Thoracic aorta (tissue), 2 donors: ENCODE measurements at regions not wholly inside any gene's neighbourhood (a gene's known extent, or its start where the extent isn't known, plus 50 kb on each side); places are given as distances from the start of the nearest gene placed in this dataset.

Source experiments
- ATAC-seq: fragments of 150-250 bp; one replicate; pipeline ENCODE4 v1.8.0; 2017; ENCODE audit warnings: low read depth; ENCODE audit not compliant: insufficient number of reproducible peaks, low FRiP score
- DNase-seq: peaks from one replicate; pipeline ENCODE4 v3.0.0-alpha.2; 2020; ENCODE audit warnings: low spot score
- H3K27ac ChIP-seq, 2 donors: fragments of 200-600 bp; sonication (generic); 1 replicate in 1 of 2; 2 replicates in 1 of 2; pipeline ENCODE4 v1.5.1; 2016; ENCODE audit warnings: mild to moderate bottlenecking in 2 of 2, moderate library complexity in 2 of 2
- H3K27me3 ChIP-seq: fragments of 200-600 bp; sonication (generic); replicated peaks from 2 replicates; pipeline ENCODE4 v1.6.0; 2016; ENCODE audit warnings: mild to moderate bottlenecking; ENCODE audit not compliant: insufficient read depth
- H3K36me3 ChIP-seq: fragments of 200-600 bp; sonication (generic); one replicate; pipeline ENCODE4 v1.5.1; 2016
- H3K4me1 ChIP-seq, 2 donors: fragments of 200-600 bp; sonication (generic); 1 replicate in 1 of 2; 2 replicates in 1 of 2; pipeline versions ENCODE4 v1.5.1 to v1.6.0; 2016; ENCODE audit warnings: low read depth in 2 of 2, mild to moderate bottlenecking in 1 of 2; ENCODE audit not compliant: control insufficient read depth in 1 of 2
- H3K4me3 ChIP-seq: fragments of 200-600 bp; sonication (generic); 2 replicates; pipeline ENCODE4 v1.5.1; 2016; ENCODE audit warnings: mild to moderate bottlenecking
- H3K9me3 ChIP-seq: fragments of 200-600 bp; sonication (generic); 2 replicates; pipeline ENCODE4 v1.5.1; 2016
- TF ChIP-seq, protein P1 (sequence below): fragments of 200-600 bp; sonication (generic); IDR thresholded peaks from one replicate; pipeline ENCODE4 v1.5.1; 2019; ENCODE audit warnings: antibody characterized with exemption

- Histone ChIP-seq H3K4me3 (no peak overlapping the region), H3K4me1 (no peaks in the 10 kb centered on the region), H3K9me3 (no peaks in the 10 kb centered on the region), H3K27me3 (no peaks in the 10 kb centered on the region), H3K27ac (no peak overlapping the region), H3K36me3 (no peaks in the 10 kb centered on the region)
- TF ChIP-seq, protein P1, sequence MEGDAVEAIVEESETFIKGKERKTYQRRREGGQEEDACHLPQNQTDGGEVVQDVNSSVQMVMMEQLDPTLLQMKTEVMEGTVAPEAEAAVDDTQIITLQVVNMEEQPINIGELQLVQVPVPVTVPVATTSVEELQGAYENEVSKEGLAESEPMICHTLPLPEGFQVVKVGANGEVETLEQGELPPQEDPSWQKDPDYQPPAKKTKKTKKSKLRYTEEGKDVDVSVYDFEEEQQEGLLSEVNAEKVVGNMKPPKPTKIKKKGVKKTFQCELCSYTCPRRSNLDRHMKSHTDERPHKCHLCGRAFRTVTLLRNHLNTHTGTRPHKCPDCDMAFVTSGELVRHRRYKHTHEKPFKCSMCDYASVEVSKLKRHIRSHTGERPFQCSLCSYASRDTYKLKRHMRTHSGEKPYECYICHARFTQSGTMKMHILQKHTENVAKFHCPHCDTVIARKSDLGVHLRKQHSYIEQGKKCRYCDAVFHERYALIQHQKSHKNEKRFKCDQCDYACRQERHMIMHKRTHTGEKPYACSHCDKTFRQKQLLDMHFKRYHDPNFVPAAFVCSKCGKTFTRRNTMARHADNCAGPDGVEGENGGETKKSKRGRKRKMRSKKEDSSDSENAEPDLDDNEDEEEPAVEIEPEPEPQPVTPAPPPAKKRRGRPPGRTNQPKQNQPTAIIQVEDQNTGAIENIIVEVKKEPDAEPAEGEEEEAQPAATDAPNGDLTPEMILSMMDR, result no peak
- DNase-seq, result no peak
- ATAC-seq, result no peak
Observed at GRCh38 chr4:64216741-64217140, 192.5 kb downstream of the TECRL start.

DNA sequence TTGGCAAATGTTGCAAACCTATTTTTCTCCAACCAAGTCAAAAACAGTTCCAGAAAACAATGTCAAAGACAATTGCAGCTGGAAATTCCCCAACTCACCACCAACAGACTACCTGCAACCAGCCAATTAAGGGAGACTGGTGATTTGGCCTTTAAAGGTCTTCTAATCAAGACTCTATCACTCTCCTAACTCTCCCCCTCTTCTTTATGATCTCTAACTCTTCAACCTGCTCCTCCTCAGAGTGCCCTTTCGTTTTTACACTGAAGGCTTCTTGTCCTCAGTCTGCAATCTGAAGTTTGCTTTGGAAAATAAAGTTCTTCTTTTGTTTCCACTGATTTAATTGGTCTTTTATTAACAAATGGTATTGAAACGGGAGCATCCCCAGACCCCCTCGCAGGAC, 203.9 kb downstream of the TECRL start:
- Histone ChIP-seq H3K36me3 (no peaks in the 10 kb centered on the region), H3K27me3 (no peaks in the 10 kb centered on the region), H3K4me1 (no peaks in the 10 kb centered on the region), H3K4me3 (no peak overlapping the region), H3K9me3 (no peaks in the 10 kb centered on the region), H3K27ac (no peak overlapping the region)
- ATAC-seq, result no peak
- DNase-seq, result no peak
- TF ChIP-seq, protein P1, result no peak

GRCh38 chr4:64200001-64200555, 209.2 kb downstream of the TECRL start:
- TF ChIP-seq, protein P1, result no peak
- Histone ChIP-seq H3K36me3 (no peaks in the 10 kb centered on the region), H3K4me1 (no peaks in the 10 kb centered on the region), H3K27ac (no peak overlapping the region), H3K27me3 (no peaks in the 10 kb centered on the region), H3K4me3 (no peak overlapping the region), H3K9me3 (no peaks in the 10 kb centered on the region)
- DNase-seq (no peak), ATAC-seq (no peak)

DNA sequence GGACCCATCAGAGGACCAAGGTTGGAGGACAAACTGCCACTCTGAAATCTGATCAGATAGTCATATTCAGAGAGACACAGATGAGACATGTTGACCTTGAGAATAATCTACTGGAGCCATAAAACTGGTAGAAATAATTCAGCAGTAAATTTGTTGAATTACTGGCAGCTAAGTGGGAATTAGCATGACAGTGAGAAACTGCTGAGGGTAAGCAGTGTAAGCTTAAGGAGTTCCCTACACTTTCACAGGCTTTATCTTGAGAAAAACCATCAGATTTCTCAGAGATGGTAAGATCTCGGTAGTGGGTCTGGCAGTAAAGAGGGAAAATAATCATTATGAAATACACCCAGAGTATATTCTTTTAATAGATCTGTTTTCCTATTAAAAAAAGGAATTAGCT, 213.7 kb downstream of the TECRL start:
- TF ChIP-seq, protein P1, result no peak
- no peaks in the 10 kb centered on the region for H3K9me3 ChIP-seq
- H3K4me1 ChIP-seq, result no peaks in the 10 kb centered on the region
- ATAC-seq (no peak), DNase-seq (no peak)
- H3K4me3 ChIP-seq, result no peak overlapping the region
- H3K27ac ChIP-seq, result no peak overlapping the region
- H3K36me3 ChIP-seq, result no peaks in the 10 kb centered on the region
- H3K27me3 ChIP-seq, result no peaks in the 10 kb centered on the region

GRCh38 chr4:64192731-64193412, 216.4 kb downstream of the TECRL start:
- Histone ChIP-seq H3K4me1 (no peaks in the 10 kb centered on the region), H3K27ac (no peak overlapping the region), H3K9me3 (no peaks in the 10 kb centered on the region), H3K27me3 (no peaks in the 10 kb centered on the region), H3K4me3 (no peak overlapping the region), H3K36me3 (no peaks in the 10 kb centered on the region)
- TF ChIP-seq, protein P1, result no peak
- DNase-seq (no peak), ATAC-seq (no peak)
